ENCODE measurements at regions not wholly inside any gene's neighbourhood (a gene's known extent, or its start where the extent isn't known, plus 50 kb on each side); places are given as distances from the start of the nearest gene placed in this dataset.
"Not testable (repeated sequence)": the region's sequence is repeated elsewhere in the genome, so short reads cannot be mapped to it uniquely, and the experiment has no call there.

GRCh38 chr21:35394634-35395369 lies 345.7 kb upstream of the RUNX1 start:
- in situ Hi-C loops (cut with MboI; ENCODE audit: low sequenced_read_pairs) = no loop called here

- in situ Hi-C loops (cut with MboI; ENCODE audit: low sequenced_read_pairs) = no loop called here
These were observed 344.9 kb upstream of the RUNX1 start for GRCh38 chr21:35394049-35394448.

DNA sequence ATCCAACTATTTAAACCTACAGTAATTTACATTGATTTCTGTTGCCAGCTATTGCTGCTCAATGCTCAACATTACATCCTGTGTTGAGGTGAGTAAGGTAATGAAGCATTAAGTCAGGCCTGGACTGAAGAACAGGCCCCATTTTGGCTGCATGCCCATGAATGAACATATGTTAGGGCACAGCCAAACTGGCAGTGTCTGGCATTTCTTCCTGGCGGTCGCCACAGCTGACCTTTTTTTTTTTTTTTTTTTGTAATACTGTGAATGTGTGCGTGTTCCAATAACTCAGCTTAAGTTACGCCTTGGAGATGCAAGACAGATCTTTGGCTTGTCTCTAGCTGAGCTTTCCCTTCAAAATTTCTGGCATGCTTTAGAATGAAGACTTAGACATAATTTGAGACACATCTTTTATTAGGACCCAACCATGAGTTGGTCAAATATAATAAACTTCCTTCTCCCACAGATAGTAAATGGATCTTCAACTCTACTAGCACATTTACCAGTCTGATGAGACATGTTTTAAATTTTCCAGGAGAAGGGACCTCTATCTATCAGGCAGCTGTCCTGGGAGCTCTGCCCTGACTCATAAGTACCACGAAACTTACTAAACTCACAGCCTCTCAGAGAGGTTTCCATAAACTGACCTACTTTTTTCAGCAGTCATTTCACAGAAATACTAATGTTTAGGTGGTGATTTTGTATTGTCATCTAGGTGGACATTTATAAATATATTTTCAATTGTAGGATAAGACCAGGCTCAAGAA lies 341.1 kb upstream of the RUNX1 start:
- in situ Hi-C loops (cut with MboI; ENCODE audit: low sequenced_read_pairs) = no loop called here

- in situ Hi-C loops (cut with MboI; ENCODE audit: low sequenced_read_pairs) = no loop called here
These were observed 337.5 kb upstream of the RUNX1 start for GRCh38 chr21:35386491-35387079.

- in situ Hi-C loops (cut with MboI; ENCODE audit: low sequenced_read_pairs) = no loop called here
These were observed 335.3 kb upstream of the RUNX1 start for GRCh38 chr21:35384375-35384774.

DNA sequence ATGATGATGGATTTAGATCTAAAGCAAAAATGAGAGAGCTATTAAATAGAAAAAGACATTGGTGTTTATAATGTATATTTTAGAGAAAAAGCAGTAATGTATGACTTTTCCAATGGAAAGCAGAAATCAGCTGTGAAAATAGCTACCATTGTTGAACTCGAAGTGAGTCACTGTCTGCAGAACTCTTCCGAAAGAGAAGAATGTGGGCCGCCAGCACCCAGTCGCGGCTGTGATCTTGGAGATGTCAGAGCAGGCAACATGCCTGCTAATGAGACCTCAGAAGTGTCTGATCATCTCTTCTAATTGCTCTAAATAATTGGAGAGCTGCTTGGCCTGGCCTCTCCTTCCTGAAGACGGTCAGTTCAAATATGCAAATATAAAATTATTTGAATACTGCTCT lies 333.6 kb upstream of the RUNX1 start:
- in situ Hi-C loops (cut with MboI; ENCODE audit: low sequenced_read_pairs) = no loop called here

- in situ Hi-C loops (cut with MboI; ENCODE audit: low sequenced_read_pairs) = no loop called here
These were observed 332.7 kb upstream of the RUNX1 start for GRCh38 chr21:35381743-35382310.

DNA sequence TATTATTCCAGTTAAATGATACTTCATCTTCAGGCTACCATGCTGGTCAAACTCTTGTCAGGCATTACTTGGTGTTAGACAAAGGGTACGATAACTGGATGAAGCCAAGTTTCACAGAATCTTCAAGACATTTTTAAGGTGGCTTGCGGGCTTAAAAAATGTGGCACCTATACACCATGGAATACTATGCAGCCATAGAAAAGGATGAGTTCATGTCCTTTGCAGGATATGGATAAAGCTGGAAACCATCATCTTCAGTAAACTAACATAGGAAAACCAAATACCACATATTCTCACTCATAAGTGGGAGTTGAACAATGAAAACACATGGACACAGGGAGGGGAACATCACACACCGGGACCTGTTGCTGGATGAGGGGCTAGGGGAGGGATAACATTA lies 331.2 kb upstream of the RUNX1 start:
- in situ Hi-C loops (cut with MboI; ENCODE audit: low sequenced_read_pairs) = not testable (repeated sequence)

GRCh38 chr21:35378881-35379280 lies 329.8 kb upstream of the RUNX1 start:
- in situ Hi-C loops (cut with MboI; ENCODE audit: low sequenced_read_pairs) = no loop called here

GRCh38 chr21:35377505-35378090 lies 328.5 kb upstream of the RUNX1 start:
- in situ Hi-C loops (cut with MboI; ENCODE audit: low sequenced_read_pairs) = no loop called here

- in situ Hi-C loops (cut with MboI; ENCODE audit: low sequenced_read_pairs) = no loop called here
These were observed 327.5 kb upstream of the RUNX1 start for GRCh38 chr21:35376406-35377135.

GRCh38 chr21:35375115-35375514 lies 326.0 kb upstream of the RUNX1 start:
- in situ Hi-C loops (cut with MboI; ENCODE audit: low sequenced_read_pairs) = no loop called here

DNA sequence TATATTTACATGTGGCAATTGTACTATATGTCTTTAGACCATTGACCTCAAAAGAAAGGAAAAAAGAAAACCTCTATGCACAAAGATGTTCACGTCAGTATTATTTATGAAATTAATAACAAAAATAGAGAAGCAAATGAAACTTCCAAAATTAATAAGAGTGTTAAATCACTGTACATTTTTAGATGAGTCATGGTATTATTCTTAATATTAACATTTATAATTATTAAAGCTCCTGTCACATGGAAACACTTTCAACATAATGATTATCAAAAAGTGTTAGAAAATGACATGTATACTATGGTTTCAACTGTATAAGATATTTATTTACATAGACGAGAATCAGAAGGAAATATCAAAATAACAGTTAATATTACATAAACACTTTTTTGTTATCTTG lies 324.9 kb upstream of the RUNX1 start:
- in situ Hi-C loops (cut with MboI; ENCODE audit: low sequenced_read_pairs) = no loop called here

DNA sequence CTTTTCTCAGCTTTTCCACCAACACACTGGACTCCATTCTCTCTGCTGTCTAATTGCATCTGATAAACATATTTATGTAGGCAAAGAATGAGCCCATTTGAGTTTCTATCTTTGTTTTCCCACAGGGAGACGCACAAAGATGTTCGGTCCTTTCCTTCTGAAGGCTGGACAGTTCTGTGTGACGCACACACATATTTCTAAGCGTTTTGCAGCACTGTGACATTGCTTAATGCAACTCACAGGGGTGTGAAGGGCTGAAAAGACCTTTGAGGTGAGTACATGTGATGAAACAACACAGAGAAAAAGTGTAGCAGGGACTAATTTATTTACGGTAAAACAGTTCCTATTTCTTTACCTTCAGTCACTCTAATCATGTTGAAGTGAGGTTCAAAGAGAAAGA lies 323.1 kb upstream of the RUNX1 start:
- in situ Hi-C loops (cut with MboI; ENCODE audit: low sequenced_read_pairs) = no loop called here

DNA sequence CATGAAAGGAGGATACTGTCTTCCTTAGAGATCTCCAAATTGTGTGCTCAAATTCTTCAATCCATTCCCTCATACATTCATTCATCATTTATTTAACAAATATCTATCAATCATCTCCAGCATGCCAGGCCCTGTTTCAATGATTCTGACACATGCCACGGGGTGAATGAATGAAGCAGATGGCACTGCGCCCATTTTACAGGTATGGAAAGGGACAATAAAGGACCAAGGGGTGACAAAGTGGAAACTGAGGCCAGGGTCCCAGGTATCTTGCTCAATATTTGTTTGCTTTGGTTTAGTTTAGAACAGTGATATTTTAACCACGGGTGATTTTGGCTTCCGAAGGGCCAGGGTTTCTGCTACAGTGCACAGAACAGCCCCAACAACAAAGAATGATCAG lies 321.6 kb upstream of the RUNX1 start:
- in situ Hi-C loops (cut with MboI; ENCODE audit: low sequenced_read_pairs) = no loop called here

- in situ Hi-C loops (cut with MboI; ENCODE audit: low sequenced_read_pairs) = no loop called here
These were observed 321.0 kb upstream of the RUNX1 start for GRCh38 chr21:35370071-35370470.

GRCh38 chr21:35368326-35368725 lies 319.2 kb upstream of the RUNX1 start:
- in situ Hi-C loops (cut with MboI; ENCODE audit: low sequenced_read_pairs) = no loop called here

DNA sequence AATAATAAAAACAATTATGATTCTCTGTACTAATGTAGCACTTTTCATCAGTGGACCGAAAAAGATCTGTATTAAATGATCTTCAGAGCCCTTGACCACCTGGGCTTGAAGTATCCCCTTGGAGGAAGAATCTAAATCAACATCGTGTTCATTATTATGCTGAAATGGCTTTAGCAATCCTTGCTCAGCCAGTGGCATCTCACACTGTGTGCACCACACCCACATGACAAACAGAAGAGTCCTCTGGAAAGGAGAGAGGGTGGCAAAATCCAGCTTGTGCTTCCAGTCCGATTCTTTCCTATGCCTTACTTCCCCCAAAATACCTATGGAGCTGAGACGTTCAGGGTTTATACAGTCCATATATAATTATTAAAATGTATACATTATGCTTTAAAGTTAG lies 318.5 kb upstream of the RUNX1 start:
- in situ Hi-C loops (cut with MboI; ENCODE audit: low sequenced_read_pairs) = no loop called here

DNA sequence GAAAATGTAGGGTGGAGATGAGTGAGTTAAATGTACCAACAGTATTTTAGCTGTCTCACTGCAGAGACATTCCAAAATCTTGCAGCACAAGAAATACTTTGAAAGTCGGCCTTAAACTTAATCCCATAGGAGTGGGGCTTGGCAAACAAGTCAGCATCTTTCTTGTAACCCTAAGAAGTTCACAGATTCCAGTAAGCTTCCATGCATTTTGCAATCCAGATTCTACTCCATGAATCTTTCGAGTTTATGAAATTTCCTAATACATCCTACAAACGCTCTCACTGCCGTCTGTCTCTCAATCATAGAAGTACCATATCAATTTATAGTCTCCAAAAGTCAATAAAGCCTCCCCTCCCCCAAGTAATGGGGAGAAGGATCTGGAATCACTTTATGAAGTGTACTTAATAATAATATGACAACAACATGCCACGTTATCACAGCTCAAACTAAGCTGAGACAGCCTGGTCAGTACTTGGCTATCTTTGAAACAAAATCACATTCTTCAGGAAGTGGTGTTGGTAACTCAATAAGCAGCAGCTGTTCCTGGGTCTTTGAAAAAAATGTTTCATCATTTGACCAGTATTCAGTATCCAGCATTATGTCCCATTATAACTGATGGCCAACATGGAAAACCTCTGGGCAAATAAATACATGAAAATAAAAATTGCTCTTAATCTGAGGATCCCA lies 317.4 kb upstream of the RUNX1 start:
- in situ Hi-C loops (cut with MboI; ENCODE audit: low sequenced_read_pairs) = no loop called here

- in situ Hi-C loops (cut with MboI; ENCODE audit: low sequenced_read_pairs) = no loop called here
These were observed 314.4 kb upstream of the RUNX1 start for GRCh38 chr21:35363458-35363857.
